ENCODE measurements at regions not wholly inside any gene's neighbourhood (a gene's known extent, or its start where the extent isn't known, plus 50 kb on each side); places are given as distances from the start of the nearest gene placed in this dataset.

DNA sequence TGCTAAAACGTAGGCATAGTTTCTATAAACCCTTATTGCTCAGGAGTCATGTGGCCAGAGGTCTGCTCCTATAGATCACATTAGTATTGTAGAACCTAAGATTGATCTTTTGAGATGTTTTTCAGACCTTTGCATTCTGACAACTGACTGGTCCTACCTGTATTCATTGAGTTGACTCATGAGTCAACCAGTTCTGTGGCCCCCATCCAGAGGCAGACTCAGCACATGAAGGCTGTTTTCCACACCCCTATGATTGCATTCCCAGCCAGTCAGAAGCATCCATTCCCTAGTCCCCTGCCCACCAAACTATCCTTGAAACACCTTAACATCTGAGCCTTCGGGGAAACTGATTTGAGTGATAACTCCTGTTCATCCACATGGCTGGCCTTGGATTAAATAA lies 451.7 kb downstream of the SIPA1L2 start:
- no peak for DNase-seq (ENCODE audit: low read depth in 1 of 2, low spot score in 1 of 2)
- H3K27me3 ChIP-seq (ENCODE audit: insufficient read depth, poor library complexity, severe bottlenecking): no peaks in the 10 kb centered on the region
- no peak overlapping the region for H3K27ac ChIP-seq (replicated peaks)
- H3K4me3 ChIP-seq (replicated peaks; ENCODE audit: insufficient read depth, low read length): no peak overlapping the region
- TF ChIP-seq, protein P1, sequence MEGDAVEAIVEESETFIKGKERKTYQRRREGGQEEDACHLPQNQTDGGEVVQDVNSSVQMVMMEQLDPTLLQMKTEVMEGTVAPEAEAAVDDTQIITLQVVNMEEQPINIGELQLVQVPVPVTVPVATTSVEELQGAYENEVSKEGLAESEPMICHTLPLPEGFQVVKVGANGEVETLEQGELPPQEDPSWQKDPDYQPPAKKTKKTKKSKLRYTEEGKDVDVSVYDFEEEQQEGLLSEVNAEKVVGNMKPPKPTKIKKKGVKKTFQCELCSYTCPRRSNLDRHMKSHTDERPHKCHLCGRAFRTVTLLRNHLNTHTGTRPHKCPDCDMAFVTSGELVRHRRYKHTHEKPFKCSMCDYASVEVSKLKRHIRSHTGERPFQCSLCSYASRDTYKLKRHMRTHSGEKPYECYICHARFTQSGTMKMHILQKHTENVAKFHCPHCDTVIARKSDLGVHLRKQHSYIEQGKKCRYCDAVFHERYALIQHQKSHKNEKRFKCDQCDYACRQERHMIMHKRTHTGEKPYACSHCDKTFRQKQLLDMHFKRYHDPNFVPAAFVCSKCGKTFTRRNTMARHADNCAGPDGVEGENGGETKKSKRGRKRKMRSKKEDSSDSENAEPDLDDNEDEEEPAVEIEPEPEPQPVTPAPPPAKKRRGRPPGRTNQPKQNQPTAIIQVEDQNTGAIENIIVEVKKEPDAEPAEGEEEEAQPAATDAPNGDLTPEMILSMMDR (IDR thresholded peaks at IDR 0.05; ENCODE audit: insufficient read depth, low read length): no peak
- TF ChIP-seq SPI1 (IDR thresholded peaks at IDR 0.05; ENCODE audit: borderline replicate concordance, low read depth) (no peak), GABPA (IDR thresholded peaks at IDR 0.05; ENCODE audit: low read depth) (no peak), POLR2AphosphoS5 (IDR thresholded peaks at IDR 0.05; ENCODE audit: low read depth) (no peak)
- TF ChIP-seq, protein P2, sequence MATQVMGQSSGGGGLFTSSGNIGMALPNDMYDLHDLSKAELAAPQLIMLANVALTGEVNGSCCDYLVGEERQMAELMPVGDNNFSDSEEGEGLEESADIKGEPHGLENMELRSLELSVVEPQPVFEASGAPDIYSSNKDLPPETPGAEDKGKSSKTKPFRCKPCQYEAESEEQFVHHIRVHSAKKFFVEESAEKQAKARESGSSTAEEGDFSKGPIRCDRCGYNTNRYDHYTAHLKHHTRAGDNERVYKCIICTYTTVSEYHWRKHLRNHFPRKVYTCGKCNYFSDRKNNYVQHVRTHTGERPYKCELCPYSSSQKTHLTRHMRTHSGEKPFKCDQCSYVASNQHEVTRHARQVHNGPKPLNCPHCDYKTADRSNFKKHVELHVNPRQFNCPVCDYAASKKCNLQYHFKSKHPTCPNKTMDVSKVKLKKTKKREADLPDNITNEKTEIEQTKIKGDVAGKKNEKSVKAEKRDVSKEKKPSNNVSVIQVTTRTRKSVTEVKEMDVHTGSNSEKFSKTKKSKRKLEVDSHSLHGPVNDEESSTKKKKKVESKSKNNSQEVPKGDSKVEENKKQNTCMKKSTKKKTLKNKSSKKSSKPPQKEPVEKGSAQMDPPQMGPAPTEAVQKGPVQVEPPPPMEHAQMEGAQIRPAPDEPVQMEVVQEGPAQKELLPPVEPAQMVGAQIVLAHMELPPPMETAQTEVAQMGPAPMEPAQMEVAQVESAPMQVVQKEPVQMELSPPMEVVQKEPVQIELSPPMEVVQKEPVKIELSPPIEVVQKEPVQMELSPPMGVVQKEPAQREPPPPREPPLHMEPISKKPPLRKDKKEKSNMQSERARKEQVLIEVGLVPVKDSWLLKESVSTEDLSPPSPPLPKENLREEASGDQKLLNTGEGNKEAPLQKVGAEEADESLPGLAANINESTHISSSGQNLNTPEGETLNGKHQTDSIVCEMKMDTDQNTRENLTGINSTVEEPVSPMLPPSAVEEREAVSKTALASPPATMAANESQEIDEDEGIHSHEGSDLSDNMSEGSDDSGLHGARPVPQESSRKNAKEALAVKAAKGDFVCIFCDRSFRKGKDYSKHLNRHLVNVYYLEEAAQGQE (IDR thresholded peaks at IDR 0.05; ENCODE audit: insufficient replicate concordance, low read depth): no peak

DNA sequence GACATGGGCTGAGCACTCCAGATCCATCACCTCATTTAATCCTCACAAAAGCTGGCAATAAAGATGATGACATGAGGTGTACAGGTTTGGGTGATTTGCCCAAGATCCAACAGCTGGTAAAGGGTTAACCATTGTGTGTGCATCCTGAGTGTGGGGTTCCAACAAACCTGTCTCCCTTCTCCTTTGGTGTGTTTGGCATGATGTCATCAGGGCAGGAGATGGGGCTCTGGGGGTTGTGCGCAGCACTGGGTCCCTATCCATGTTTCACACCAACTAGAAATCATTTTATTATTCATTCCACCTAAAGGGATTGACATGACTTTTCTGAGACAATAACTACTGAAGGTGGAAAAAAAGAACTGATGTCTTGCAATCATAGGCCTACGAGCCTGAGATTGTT lies 452.5 kb downstream of the SIPA1L2 start:
- no peak overlapping the region for H3K27ac ChIP-seq (replicated peaks)
- no peak for TF ChIP-seq GABPA (IDR thresholded peaks at IDR 0.05; ENCODE audit: low read depth)
- TF ChIP-seq, protein P2 (IDR thresholded peaks at IDR 0.05; ENCODE audit: insufficient replicate concordance, low read depth): no peak
- no peak for TF ChIP-seq POLR2AphosphoS5 (IDR thresholded peaks at IDR 0.05; ENCODE audit: low read depth)
- TF ChIP-seq SPI1 (IDR thresholded peaks at IDR 0.05; ENCODE audit: borderline replicate concordance, low read depth): no peak
- TF ChIP-seq, protein P1 (IDR thresholded peaks at IDR 0.05; ENCODE audit: insufficient read depth, low read length): no peak
- H3K4me3 ChIP-seq (replicated peaks; ENCODE audit: insufficient read depth, low read length): no peak overlapping the region
- H3K27me3 ChIP-seq (ENCODE audit: insufficient read depth, poor library complexity, severe bottlenecking): no peaks in the 10 kb centered on the region
- DNase-seq (ENCODE audit: low read depth in 1 of 2, low spot score in 1 of 2): no peak

DNA sequence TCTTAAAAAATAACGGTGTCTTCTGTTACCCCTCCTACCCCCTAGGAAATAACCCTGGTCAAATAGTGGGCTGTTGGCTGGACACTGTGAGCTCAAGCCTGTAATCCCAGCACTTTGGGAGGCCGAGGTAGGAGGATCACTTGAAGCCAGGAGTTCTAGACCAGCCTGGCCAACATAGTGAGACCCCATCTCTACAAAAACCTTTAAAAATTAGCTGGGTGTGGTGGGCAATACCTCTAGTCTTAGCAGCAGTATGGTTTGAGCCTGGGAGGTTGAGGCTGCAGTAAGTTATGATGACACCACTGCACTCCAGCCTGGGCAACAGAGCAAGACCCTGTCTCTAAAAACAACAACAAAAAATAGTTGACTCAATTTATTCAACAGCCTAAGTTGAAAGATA lies 453.7 kb downstream of the SIPA1L2 start:
- no peak for DNase-seq (ENCODE audit: low read depth in 1 of 2, low spot score in 1 of 2)
- Histone ChIP-seq H3K27ac (replicated peaks) (no peak overlapping the region), H3K27me3 (ENCODE audit: insufficient read depth, poor library complexity, severe bottlenecking) (no peaks in the 10 kb centered on the region), H3K4me3 (replicated peaks; ENCODE audit: insufficient read depth, low read length) (no peak overlapping the region)
- TF ChIP-seq, protein P2 (IDR thresholded peaks at IDR 0.05; ENCODE audit: insufficient replicate concordance, low read depth): no peak
- TF ChIP-seq SPI1 (IDR thresholded peaks at IDR 0.05; ENCODE audit: borderline replicate concordance, low read depth): no peak
- TF ChIP-seq POLR2AphosphoS5 (IDR thresholded peaks at IDR 0.05; ENCODE audit: low read depth): no peak
- TF ChIP-seq, protein P1 (IDR thresholded peaks at IDR 0.05; ENCODE audit: insufficient read depth, low read length): no peak
- TF ChIP-seq GABPA (IDR thresholded peaks at IDR 0.05; ENCODE audit: low read depth): no peak
